PC-9 (cell line): ENCODE measurements at regions not wholly inside any gene's neighbourhood (a gene's known extent, or its start where the extent isn't known, plus 50 kb on each side); places are given as distances from the start of the nearest gene placed in this dataset.

Experiments
- BruUV-seq: library from RNA; stranded (reverse); fragments of 400-500 nt; replicated peaks from 2 replicates; lab custom pipeline; 2021; lab: Mats Ljungman, UMichigan
- CTCF ChIA-PET: fragments of 300-600 bp; sonication (Branson Sonifier 250); formaldehyde crosslinking; loops from one replicate; lab custom pipeline; 2022; ENCODE audit warnings: antibody characterized with exemption; lab: Charles Lee
- POLR2A ChIA-PET: fragments of 300-600 bp; sonication (Branson Sonifier 250); formaldehyde crosslinking; loops from one replicate; lab custom pipeline; 2022; ENCODE audit warnings: antibody characterized with exemption; ENCODE audit not compliant: unreplicated experiment; lab: Charles Lee
- DNase-seq, 2 experiments: peaks; one replicate each; pipeline versions ENCODE4 v3.0.0 to v3.0.0-alpha.2; 2015 to 2022; ENCODE audit warnings: mixed read lengths in 1 of 2
- H2AFZ ChIP-seq: fragments of 200-600 bp; sonication (generic); 2 replicates; pipeline ENCODE4 v1.8.1; 2017; ENCODE audit warnings: antibody characterized with exemption
- H3F3A ChIP-seq: fragments of 200-600 bp; sonication (generic); 2 replicates; pipeline ENCODE4 v1.8.1; 2017; ENCODE audit warnings: antibody characterized with exemption, mild to moderate bottlenecking, low read depth; ENCODE audit not compliant: insufficient read depth
- H3K27ac ChIP-seq: fragments of 200-600 bp; sonication (generic); 2 replicates; pipeline ENCODE4 v1.6.1; 2016; ENCODE audit warnings: mixed run types
- H3K27me3 ChIP-seq: fragments of 200-600 bp; sonication (generic); 2 replicates; pipeline ENCODE4 v1.6.1; 2016; ENCODE audit warnings: low read depth, mixed run types; ENCODE audit not compliant: insufficient read depth
- H3K36me3 ChIP-seq: fragments of 200-600 bp; sonication (generic); 2 replicates; pipeline ENCODE4 v1.6.1; 2016; ENCODE audit warnings: low read depth, mixed run types
- H3K4me1 ChIP-seq: fragments of 200-600 bp; sonication (generic); replicated peaks from 2 replicates; pipeline ENCODE4 v1.6.1; 2016; ENCODE audit warnings: mixed run types; ENCODE audit not compliant: insufficient read depth
- H3K4me2 ChIP-seq: fragments of 200-600 bp; sonication (generic); 2 replicates; pipeline ENCODE4 v1.6.1; 2017; ENCODE audit warnings: mixed run types
- H3K4me3 ChIP-seq: fragments of 200-600 bp; sonication (generic); 2 replicates; pipeline ENCODE4 v1.6.1; 2016; ENCODE audit warnings: mixed run types
- H3K79me2 ChIP-seq: fragments of 200-600 bp; sonication (generic); 2 replicates; pipeline ENCODE4 v1.6.1; 2017; ENCODE audit warnings: low read depth, mixed run types
- H3K9me2 ChIP-seq: fragments of 200-600 bp; sonication (generic); 2 replicates; pipeline ENCODE4 v1.8.1; 2017; ENCODE audit warnings: mild to moderate bottlenecking; ENCODE audit not compliant: insufficient read depth
- H3K9me3 ChIP-seq: fragments of 200-600 bp; sonication (generic); 2 replicates; pipeline ENCODE4 v1.8.1; 2016; ENCODE audit warnings: low read depth; ENCODE audit not compliant: insufficient read depth
- H4K20me1 ChIP-seq: fragments of 200-600 bp; sonication (generic); 2 replicates; pipeline ENCODE4 v1.8.1; 2017; ENCODE audit not compliant: insufficient read depth
- CTCF ChIP-seq: fragments of 200-600 bp; sonication (generic); conservative IDR thresholded peaks from 2 replicates; pipeline ENCODE4 v1.6.1; 2017; ENCODE audit warnings: mixed run types, antibody characterized with exemption, mild to moderate bottlenecking, moderate library complexity
- EZH2 ChIP-seq: fragments of 200-600 bp; sonication (generic); IDR thresholded peaks from 2 replicates; pipeline ENCODE4 v1.8.0; 2017; ENCODE audit warnings: antibody characterized with exemption, low read depth
- intact Hi-C: fragments of 100-400 bp; cut with micrococcal nuclease; formaldehyde crosslinking; loops from one replicate; pipeline ENCODE4 v1.10.0; 2022; ENCODE audit not compliant: unreplicated experiment

GRCh38 chr14:97887690-97888089 is 1090.5 kb downstream of the VRK1 start:
- no TSS peak for BruUV-seq
- H3K4me1 ChIP-seq, result no peaks in the 10 kb centered on the region
- H3F3A ChIP-seq, result no peaks in the 10 kb centered on the region
- POLR2A ChIA-PET, result no interaction called here
- H3K4me2 ChIP-seq, result no peak overlapping the region
- no peaks in the 10 kb centered on the region for H3K9me2 ChIP-seq
- H3K4me3 ChIP-seq, result no peak overlapping the region
- H3K36me3 ChIP-seq, result no peaks in the 10 kb centered on the region
- H3K79me2 ChIP-seq, result no peaks in the 10 kb centered on the region
- CTCF ChIA-PET, result no interaction called here
- TF ChIP-seq CTCF (no peak), EZH2 (no peak)
- H3K27me3 ChIP-seq, result no peaks in the 10 kb centered on the region
- no peaks in the 10 kb centered on the region for H3K9me3 ChIP-seq
- DNase-seq, result no peak
- intact Hi-C loops, result no loop called here
- H4K20me1 ChIP-seq, result no peaks in the 10 kb centered on the region
- H3K27ac ChIP-seq, result no peak overlapping the region
- H2AFZ ChIP-seq, result no peak overlapping the region

DNA sequence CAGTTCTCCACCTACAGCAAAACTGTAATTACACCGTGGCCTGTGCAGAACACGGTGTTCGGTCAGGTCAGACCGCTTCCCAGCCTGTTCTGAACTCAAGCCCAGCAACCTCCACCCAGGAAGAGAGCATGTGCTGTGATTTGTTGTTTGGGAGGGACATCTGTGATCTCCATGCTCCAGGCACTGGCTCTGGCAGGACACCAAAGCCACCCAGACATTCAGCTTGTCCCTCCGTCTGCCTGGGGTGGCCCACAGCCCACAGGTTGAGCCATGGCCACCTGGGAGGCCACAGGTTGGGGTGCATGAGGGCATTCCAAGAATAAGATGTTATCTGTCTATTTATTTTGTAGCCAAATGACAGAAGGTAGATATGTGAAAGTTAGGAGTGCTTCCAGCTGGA is 1091.1 kb downstream of the VRK1 start:
- H3K9me3 ChIP-seq, result no peaks in the 10 kb centered on the region
- no peak for DNase-seq
- H3K4me3 ChIP-seq, result no peak overlapping the region
- H3K36me3 ChIP-seq, result no peaks in the 10 kb centered on the region
- no peak overlapping the region for H3K4me2 ChIP-seq
- H3F3A ChIP-seq, result no peaks in the 10 kb centered on the region
- no peaks in the 10 kb centered on the region for H3K27me3 ChIP-seq
- TF ChIP-seq CTCF (no peak), EZH2 (no peak)
- no peaks in the 10 kb centered on the region for H3K4me1 ChIP-seq
- intact Hi-C loops, result no loop called here
- CTCF ChIA-PET, result no interaction called here
- no peaks in the 10 kb centered on the region for H4K20me1 ChIP-seq
- H3K79me2 ChIP-seq, result no peaks in the 10 kb centered on the region
- no peak overlapping the region for H3K27ac ChIP-seq
- POLR2A ChIA-PET, result no interaction called here
- BruUV-seq, result no TSS peak
- H3K9me2 ChIP-seq, result no peaks in the 10 kb centered on the region
- H2AFZ ChIP-seq, result no peak overlapping the region

GRCh38 chr14:97891515-97891914 is 1094.3 kb downstream of the VRK1 start:
- H3K36me3 ChIP-seq, result no peaks in the 10 kb centered on the region

More at GRCh38 chr14:97891515-97891914, 1094.3 kb downstream of the VRK1 start:
- no peak for DNase-seq
- intact Hi-C loops, result no loop called here
- H3K79me2 ChIP-seq, result no peaks in the 10 kb centered on the region
- ChIA-PET CTCF (interaction anchor here (0.6 kb wide), 1 partner anchor 1374 kb away, joined by 3 read pairs; no protein-coding TSS in a partner anchor), POLR2A (no interaction called here)
- no peaks in the 10 kb centered on the region for H4K20me1 ChIP-seq
- H2AFZ ChIP-seq, result no peak overlapping the region
- no peaks in the 10 kb centered on the region for H3K9me2 ChIP-seq
- no peak overlapping the region for H3K27ac ChIP-seq
- no peaks in the 10 kb centered on the region for H3F3A ChIP-seq
- H3K4me3 ChIP-seq, result no peak overlapping the region
- no peaks in the 10 kb centered on the region for H3K27me3 ChIP-seq
- H3K9me3 ChIP-seq, result no peaks in the 10 kb centered on the region
- no peaks in the 10 kb centered on the region for H3K4me1 ChIP-seq
- BruUV-seq, result no TSS peak
- TF ChIP-seq CTCF, result no peak
- no peak for TF ChIP-seq EZH2
- H3K4me2 ChIP-seq, result no peak overlapping the region
